ENCODE measurements at regions not wholly inside any gene's neighbourhood (a gene's known extent, or its start where the extent isn't known, plus 50 kb on each side); places are given as distances from the start of the nearest gene placed in this dataset.

GRCh38 chr3:83500422-83500821 lies 1458.4 kb upstream of the CADM2 start:
- TF ChIP-seq, protein P1, sequence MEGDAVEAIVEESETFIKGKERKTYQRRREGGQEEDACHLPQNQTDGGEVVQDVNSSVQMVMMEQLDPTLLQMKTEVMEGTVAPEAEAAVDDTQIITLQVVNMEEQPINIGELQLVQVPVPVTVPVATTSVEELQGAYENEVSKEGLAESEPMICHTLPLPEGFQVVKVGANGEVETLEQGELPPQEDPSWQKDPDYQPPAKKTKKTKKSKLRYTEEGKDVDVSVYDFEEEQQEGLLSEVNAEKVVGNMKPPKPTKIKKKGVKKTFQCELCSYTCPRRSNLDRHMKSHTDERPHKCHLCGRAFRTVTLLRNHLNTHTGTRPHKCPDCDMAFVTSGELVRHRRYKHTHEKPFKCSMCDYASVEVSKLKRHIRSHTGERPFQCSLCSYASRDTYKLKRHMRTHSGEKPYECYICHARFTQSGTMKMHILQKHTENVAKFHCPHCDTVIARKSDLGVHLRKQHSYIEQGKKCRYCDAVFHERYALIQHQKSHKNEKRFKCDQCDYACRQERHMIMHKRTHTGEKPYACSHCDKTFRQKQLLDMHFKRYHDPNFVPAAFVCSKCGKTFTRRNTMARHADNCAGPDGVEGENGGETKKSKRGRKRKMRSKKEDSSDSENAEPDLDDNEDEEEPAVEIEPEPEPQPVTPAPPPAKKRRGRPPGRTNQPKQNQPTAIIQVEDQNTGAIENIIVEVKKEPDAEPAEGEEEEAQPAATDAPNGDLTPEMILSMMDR (IDR thresholded peaks at IDR 0.05), result no peak
- no peak for TF ChIP-seq POLR2AphosphoS5 (IDR thresholded peaks at IDR 0.05)
